ENCODE measurements at regions not wholly inside any gene's neighbourhood (a gene's known extent, or its start where the extent isn't known, plus 50 kb on each side); places are given as distances from the start of the nearest gene placed in this dataset.
A peak's percentile ranks its signal among the peaks of the same experiment; 100 is the strongest.

DNA sequence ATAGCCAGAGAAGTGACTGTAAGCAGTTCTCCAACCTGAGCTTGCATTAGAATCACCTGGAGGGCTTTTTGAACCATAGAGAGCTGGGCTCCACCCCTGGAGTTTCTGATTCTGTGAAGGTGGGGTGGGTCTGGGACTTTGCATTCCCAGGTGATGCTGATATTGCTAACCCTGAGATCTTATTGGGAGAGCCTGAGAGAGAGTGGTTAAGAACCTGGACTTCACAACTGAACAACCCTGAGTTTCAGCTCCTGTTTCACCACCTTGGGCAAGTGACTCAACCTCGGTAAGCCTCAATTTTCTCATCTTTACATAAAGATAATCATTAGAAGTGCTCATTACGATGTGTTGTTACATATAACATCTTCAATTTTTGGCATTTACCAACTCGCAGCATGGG, 498.6 kb downstream of the EBF1 start:
- no peaks in the 10 kb centered on the region for H3K36me3 ChIP-seq (ENCODE audit: control insufficient read depth, insufficient read depth, low read length)
- TF ChIP-seq CTCF (conservative IDR thresholded peaks at IDR 0.05 in 1 of 2, IDR thresholded peaks at IDR 0.05 in 1 of 2; ENCODE audit: low read depth in 1 of 2, low read length in 2 of 2) (no peak), EZH2 (IDR thresholded peaks at IDR 0.05; ENCODE audit: low read length, missing control alignments) (no peak)
- no peaks in the 10 kb centered on the region for H3K4me1 ChIP-seq (ENCODE audit: control insufficient read depth, extremely low read depth, insufficient read depth, low read length)
- no peaks in the 10 kb centered on the region for H3K27me3 ChIP-seq (ENCODE audit: control insufficient read depth, insufficient read depth, low read length)
- no peak overlapping the region for H3K9ac ChIP-seq (ENCODE audit: insufficient read depth, low read length)
- no peak overlapping the region for H2AFZ ChIP-seq (ENCODE audit: low read length)
- H3K79me2 ChIP-seq (ENCODE audit: control insufficient read depth, insufficient read depth, low read length) = no peaks in the 10 kb centered on the region
- no peak overlapping the region for H3K4me2 ChIP-seq (ENCODE audit: extremely low read depth, insufficient read depth, low read length)
- H3K27ac ChIP-seq (ENCODE audit: insufficient read depth, low read length) = no peak overlapping the region
- DNase-seq (ENCODE audit: low read depth in 2 of 2) = no peak
- no peaks in the 10 kb centered on the region for H4K20me1 ChIP-seq (ENCODE audit: control insufficient read depth, extremely low read depth, insufficient read depth, low read length)
- no peaks in the 10 kb centered on the region for H3K9me3 ChIP-seq (ENCODE audit: control insufficient read depth, insufficient read depth, low read depth, low read length)
- no peak overlapping the region for H3K4me3 ChIP-seq (replicated peaks in 1 of 4; ENCODE audit: control extremely low read depth in 1 of 4, insufficient read depth in 1 of 4, low read depth in 3 of 4, low read length in 4 of 4)

DNA sequence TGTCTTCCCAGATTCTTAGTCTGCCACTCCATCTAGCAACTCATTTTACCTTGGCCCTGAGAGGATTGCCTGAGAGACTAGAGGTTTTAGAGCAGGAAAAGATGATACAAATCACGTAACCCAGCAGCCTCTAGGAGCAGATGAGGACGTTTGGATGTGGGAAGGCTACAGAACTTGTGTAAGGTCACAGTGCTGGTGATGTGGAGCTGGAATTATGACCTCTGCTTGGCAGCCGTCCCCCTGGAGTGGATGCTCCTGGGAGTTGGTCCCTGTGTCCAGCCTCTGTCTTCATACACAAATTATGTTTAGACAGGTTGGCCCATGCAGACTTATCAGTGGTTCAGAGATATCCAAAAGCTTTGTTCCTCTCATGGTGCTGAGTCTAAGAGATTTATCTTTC, 499.0 kb downstream of the EBF1 start:
- TF ChIP-seq CTCF (conservative IDR thresholded peaks at IDR 0.05 in 1 of 2, IDR thresholded peaks at IDR 0.05 in 1 of 2; ENCODE audit: low read depth in 1 of 2, low read length in 2 of 2) (no peak), EZH2 (IDR thresholded peaks at IDR 0.05; ENCODE audit: low read length, missing control alignments) (no peak)
- Histone ChIP-seq H2AFZ (ENCODE audit: low read length) (no peak overlapping the region), H3K4me2 (ENCODE audit: extremely low read depth, insufficient read depth, low read length) (no peak overlapping the region), H4K20me1 (ENCODE audit: control insufficient read depth, extremely low read depth, insufficient read depth, low read length) (no peaks in the 10 kb centered on the region), H3K27me3 (ENCODE audit: control insufficient read depth, insufficient read depth, low read length) (no peaks in the 10 kb centered on the region), H3K36me3 (ENCODE audit: control insufficient read depth, insufficient read depth, low read length) (no peaks in the 10 kb centered on the region), H3K9me3 (ENCODE audit: control insufficient read depth, insufficient read depth, low read depth, low read length) (no peaks in the 10 kb centered on the region), H3K4me3 (replicated peaks in 1 of 4; ENCODE audit: control extremely low read depth in 1 of 4, insufficient read depth in 1 of 4, low read depth in 3 of 4, low read length in 4 of 4) (no peak overlapping the region), H3K79me2 (ENCODE audit: control insufficient read depth, insufficient read depth, low read length) (no peaks in the 10 kb centered on the region), H3K9ac (ENCODE audit: insufficient read depth, low read length) (no peak overlapping the region), H3K4me1 (ENCODE audit: control insufficient read depth, extremely low read depth, insufficient read depth, low read length) (no peaks in the 10 kb centered on the region), H3K27ac (ENCODE audit: insufficient read depth, low read length) (no peak overlapping the region)
- DNase-seq (ENCODE audit: low read depth in 2 of 2) = no peak

DNA sequence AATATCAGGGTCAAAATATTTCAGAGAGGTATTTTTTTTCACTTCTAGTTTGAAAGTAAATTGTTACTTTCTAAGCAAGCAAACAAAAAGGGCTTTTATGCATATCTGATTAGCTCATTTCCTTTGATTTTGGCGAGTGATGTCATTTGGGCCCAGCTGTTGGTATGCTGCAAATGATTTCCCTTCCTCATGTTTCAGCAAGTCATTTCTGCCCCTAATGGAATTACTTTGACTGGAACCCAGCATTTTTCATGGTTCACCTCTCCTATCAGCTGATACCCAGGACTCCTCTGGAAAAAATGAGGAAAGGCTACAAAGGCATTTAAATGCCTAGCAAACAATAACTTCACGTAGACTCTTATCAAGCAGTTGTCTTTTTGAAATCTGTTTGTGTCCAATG, 500.6 kb downstream of the EBF1 start:
- H3K4me1 ChIP-seq (ENCODE audit: control insufficient read depth, extremely low read depth, insufficient read depth, low read length) = no peaks in the 10 kb centered on the region
- no peak overlapping the region for H3K9ac ChIP-seq (ENCODE audit: insufficient read depth, low read length)
- no peaks in the 10 kb centered on the region for H3K36me3 ChIP-seq (ENCODE audit: control insufficient read depth, insufficient read depth, low read length)
- H3K4me3 ChIP-seq (replicated peaks in 1 of 4; ENCODE audit: control extremely low read depth in 1 of 4, insufficient read depth in 1 of 4, low read depth in 3 of 4, low read length in 4 of 4) = no peak overlapping the region
- H3K27ac ChIP-seq (ENCODE audit: insufficient read depth, low read length) = no peak overlapping the region
- no peak overlapping the region for H2AFZ ChIP-seq (ENCODE audit: low read length)
- no peaks in the 10 kb centered on the region for H3K9me3 ChIP-seq (ENCODE audit: control insufficient read depth, insufficient read depth, low read depth, low read length)
- DNase-seq (ENCODE audit: low read depth in 2 of 2) = peak; percentile 60 to 71
- no peak overlapping the region for H3K4me2 ChIP-seq (ENCODE audit: extremely low read depth, insufficient read depth, low read length)
- TF ChIP-seq CTCF (conservative IDR thresholded peaks at IDR 0.05 in 1 of 2, IDR thresholded peaks at IDR 0.05 in 1 of 2; ENCODE audit: low read depth in 1 of 2, low read length in 2 of 2) = no peak
- no peaks in the 10 kb centered on the region for H4K20me1 ChIP-seq (ENCODE audit: control insufficient read depth, extremely low read depth, insufficient read depth, low read length)
- no peaks in the 10 kb centered on the region for H3K27me3 ChIP-seq (ENCODE audit: control insufficient read depth, insufficient read depth, low read length)
- no peaks in the 10 kb centered on the region for H3K79me2 ChIP-seq (ENCODE audit: control insufficient read depth, insufficient read depth, low read length)
